ENCODE measurements at regions not wholly inside any gene's neighbourhood (a gene's known extent, or its start where the extent isn't known, plus 50 kb on each side); places are given as distances from the start of the nearest gene placed in this dataset.

- no peak for TF ChIP-seq CTCF (IDR thresholded peaks at IDR 0.05)
- H3K27me3 ChIP-seq (ENCODE audit: control insufficient read depth in 1 of 2, insufficient read depth in 2 of 2, low read length in 2 of 2) = no peaks in the 10 kb centered on the region
These were observed 287.2 kb downstream of the NUF2 start for GRCh38 chr1:163608979-163609378.

GRCh38 chr1:163609858-163610257, 288.1 kb downstream of the NUF2 start:
- POLR2A ChIA-PET = no interaction called here
- intact Hi-C loops (cut with DNase I, micrococcal nuclease) = no loop called here
- TF ChIP-seq CTCF (IDR thresholded peaks at IDR 0.05) = no peak

More at GRCh38 chr1:163608979-163609378, 287.2 kb downstream of the NUF2 start:
- no peak for DNase-seq
- H3K9me3 ChIP-seq (ENCODE audit: control insufficient read depth in 1 of 2, insufficient read depth in 1 of 2, low read length in 2 of 2) = no peaks in the 10 kb centered on the region
- ATAC-seq (ENCODE audit: poor library complexity) = no peak
- Mint-ChIP-seq H3K4me3 (no peak overlapping the region), H3K36me3 (ENCODE audit: low read depth) (no peaks in the 10 kb centered on the region), H3K27ac (no peak overlapping the region), H3K4me1 (ENCODE audit: low read depth) (no peaks in the 10 kb centered on the region), H3K27me3 (no peaks in the 10 kb centered on the region), H3K9me3 (peaks cover 4% of the 10 kb centered on the region)
- intact Hi-C loops (cut with DNase I, micrococcal nuclease) = no loop called here
- CTCF ChIA-PET = no interaction called here
- POLR2A ChIA-PET = no interaction called here
- H3K27ac ChIP-seq (ENCODE audit: low read depth in 1 of 2, low read length in 2 of 2) = no peak overlapping the region
- H3K4me3 ChIP-seq (ENCODE audit: low read length) = no peak overlapping the region
- no peaks in the 10 kb centered on the region for H3K36me3 ChIP-seq (ENCODE audit: insufficient read depth, low read length)
- H3K4me1 ChIP-seq (ENCODE audit: insufficient read depth, low read length) = no peaks in the 10 kb centered on the region

GRCh38 chr1:163610486-163610885, 288.7 kb downstream of the NUF2 start:
- H3K4me3 ChIP-seq (ENCODE audit: low read length) = no peak overlapping the region
- no peak overlapping the region for H3K27ac Mint-ChIP-seq
- intact Hi-C loops (cut with DNase I, micrococcal nuclease) = no loop called here
- no peaks in the 10 kb centered on the region for H3K27me3 Mint-ChIP-seq
- ATAC-seq (ENCODE audit: poor library complexity) = no peak
- no peaks in the 10 kb centered on the region for H3K9me3 ChIP-seq (ENCODE audit: control insufficient read depth in 1 of 2, insufficient read depth in 1 of 2, low read length in 2 of 2)
- CTCF ChIA-PET = no interaction called here
- H3K36me3 Mint-ChIP-seq (ENCODE audit: low read depth) = no peaks in the 10 kb centered on the region
- H3K27ac ChIP-seq (ENCODE audit: low read depth in 1 of 2, low read length in 2 of 2) = no peak overlapping the region
- POLR2A ChIA-PET = no interaction called here
- no peaks in the 10 kb centered on the region for H3K27me3 ChIP-seq (ENCODE audit: control insufficient read depth in 1 of 2, insufficient read depth in 2 of 2, low read length in 2 of 2)
- H3K4me1 Mint-ChIP-seq (ENCODE audit: low read depth) = no peaks in the 10 kb centered on the region
- no peaks in the 10 kb centered on the region for H3K36me3 ChIP-seq (ENCODE audit: insufficient read depth, low read length)
- H3K4me3 Mint-ChIP-seq = no peak overlapping the region
- H3K9me3 Mint-ChIP-seq = peaks cover 4% of the 10 kb centered on the region
- DNase-seq = no peak
- H3K4me1 ChIP-seq (ENCODE audit: insufficient read depth, low read length) = no peaks in the 10 kb centered on the region
- no peak for TF ChIP-seq CTCF (IDR thresholded peaks at IDR 0.05)

More at GRCh38 chr1:163609858-163610257, 288.1 kb downstream of the NUF2 start:
- no peaks in the 10 kb centered on the region for H3K36me3 ChIP-seq (ENCODE audit: insufficient read depth, low read length)
- H3K4me3 ChIP-seq (ENCODE audit: low read length) = no peak overlapping the region
- Mint-ChIP-seq H3K9me3 (peaks cover 4% of the 10 kb centered on the region), H3K27ac (no peak overlapping the region), H3K36me3 (ENCODE audit: low read depth) (no peaks in the 10 kb centered on the region), H3K4me3 (no peak overlapping the region), H3K27me3 (no peaks in the 10 kb centered on the region), H3K4me1 (ENCODE audit: low read depth) (no peaks in the 10 kb centered on the region)
- no peaks in the 10 kb centered on the region for H3K4me1 ChIP-seq (ENCODE audit: insufficient read depth, low read length)
- no peaks in the 10 kb centered on the region for H3K9me3 ChIP-seq (ENCODE audit: control insufficient read depth in 1 of 2, insufficient read depth in 1 of 2, low read length in 2 of 2)
- ATAC-seq (ENCODE audit: poor library complexity) (no peak), DNase-seq (no peak)
- H3K27me3 ChIP-seq (ENCODE audit: control insufficient read depth in 1 of 2, insufficient read depth in 2 of 2, low read length in 2 of 2) = no peaks in the 10 kb centered on the region
- CTCF ChIA-PET = no interaction called here
- no peak overlapping the region for H3K27ac ChIP-seq (ENCODE audit: low read depth in 1 of 2, low read length in 2 of 2)
